NCI-H524 (cell line): ENCODE measurements at regions not wholly inside any gene's neighbourhood (a gene's known extent, or its start where the extent isn't known, plus 50 kb on each side); places are given as distances from the start of the nearest gene placed in this dataset.
"Not testable (repeated sequence)": the region's sequence is repeated elsewhere in the genome, so short reads cannot be mapped to it uniquely, and the experiment has no call there.

Experiments used
- DNase-seq, 2 experiments: peaks; one replicate each; lab custom pipeline; 2025; lab: John Stamatoyannopoulos, UW

- peak in 1 of 2 experiments; percentile 5 for DNase-seq
Measured at GRCh38 chr15:30030345-30030744, 52.4 kb upstream of the GOLGA8J start.

- no peak for DNase-seq
Measured at GRCh38 chr15:30023798-30024295, 58.9 kb upstream of the GOLGA8J start.

- DNase-seq, result no peak
Measured at GRCh38 chr15:30010746-30011145, 72.0 kb upstream of the GOLGA8J start.

- DNase-seq, result no peak
Measured at GRCh38 chr15:30008156-30008555, 74.6 kb upstream of the GOLGA8J start.

GRCh38 chr15:30001602-30002001 lies 81.2 kb upstream of the GOLGA8J start:
- no peak for DNase-seq

GRCh38 chr15:29998033-29998432 lies 84.7 kb upstream of the GOLGA8J start:
- no peak for DNase-seq

- no peak for DNase-seq
Measured at GRCh38 chr15:29997499-29997898, 85.3 kb upstream of the GOLGA8J start.

- no peak for DNase-seq
Measured at GRCh38 chr15:29994284-29994683, 88.5 kb upstream of the GOLGA8J start.

- DNase-seq, result no peak
Measured at GRCh38 chr15:29990954-29991353, 91.8 kb upstream of the GOLGA8J start.

GRCh38 chr15:29990035-29990434 lies 92.7 kb upstream of the GOLGA8J start:
- peak; percentile 84 to 87 for DNase-seq

GRCh38 chr15:29988701-29989100 lies 94.1 kb upstream of the GOLGA8J start:
- no peak for DNase-seq

GRCh38 chr15:29986946-29987345 lies 95.8 kb upstream of the GOLGA8J start:
- no peak for DNase-seq

GRCh38 chr15:29978411-29979382 lies 104.1 kb upstream of the GOLGA8J start:
- DNase-seq, result no peak

GRCh38 chr15:29974056-29974455 lies 108.7 kb upstream of the GOLGA8J start:
- DNase-seq, result not testable (repeated sequence)

- no peak for DNase-seq
Measured at GRCh38 chr15:29972051-29972450, 110.7 kb upstream of the GOLGA8J start.

GRCh38 chr15:29970402-29970695 lies 112.4 kb upstream of the GOLGA8J start:
- no peak for DNase-seq

GRCh38 chr15:29969562-29970401 lies 113.0 kb upstream of the GOLGA8J start:
- no peak for DNase-seq

- no peak for DNase-seq
Measured at GRCh38 chr15:29968895-29969561, 113.7 kb upstream of the GOLGA8J start.

GRCh38 chr15:29968099-29968894 lies 114.5 kb upstream of the GOLGA8J start:
- peak; percentile 21 to 57 for DNase-seq

GRCh38 chr15:29962407-29962806 lies 120.3 kb upstream of the GOLGA8J start:
- DNase-seq, result peak; percentile 91 to 99

GRCh38 chr15:29959384-29960137 lies 123.2 kb upstream of the GOLGA8J start:
- no peak for DNase-seq
